Heart left ventricle (tissue), 13 donors: ENCODE measurements at regions not wholly inside any gene's neighbourhood (a gene's known extent, or its start where the extent isn't known, plus 50 kb on each side); places are given as distances from the start of the nearest gene placed in this dataset.

Experiments
- CTCF ChIP-seq, 12 donors: fragments of 200-600 bp; sonication (generic) in 4 of 12; IDR thresholded peaks; one replicate each; pipeline versions ENCODE4 v1.5.0 to v1.8.0; 2018 to 2022; ENCODE audit warnings: antibody characterized with exemption in 12 of 12, mild to moderate bottlenecking in 5 of 12
- POLR2A ChIP-seq, 2 donors: fragments of 450-650 bp; IDR thresholded peaks; one replicate each; pipeline ENCODE4 v1.6.1; 2017; ENCODE audit warnings: antibody characterized with exemption in 2 of 2, mild to moderate bottlenecking in 2 of 2, moderate library complexity in 2 of 2
- donor health status: ischemic (EF 13 %, LVEDD 7.1; RV severe dilation, severe dysfunction).
- donor health status: DM: no; HTN: yes; CAD: no.
- donor health status: DM: no; HTN: no; CAD: no.
- donor health status: ischemic (EF 25% LVEDD 6.9; RV normal size, moderate dysfunction).
- donor health status: ischemic (EF 25% LVEDD 5.7; RV mildly dilated, moderate dysfunction).
- donor health status: ischemic (EF 35%, LVEDD 5.7; RV mildly dilated, moderate dysfunction).
- donor health status: nonischemic (EF 11% LVEDD 7.7; RV severe dilation, severe dysfunction).
- donor health status: DM: yes; HTN: yes; CAD: no.
- donor health status: PGD.
- donor health status: ischemic (EF 29% LVEDD 5.4; RV normal size, mild dysfunction).
- donor health status: nonischemic (EF 23%, LVEDD 6.1; RV moderate dilation, normal function).

GRCh38 chr11:97351939-97352338 lies 962.1 kb downstream of the JRKL start:
- TF ChIP-seq POLR2A (IDR thresholded peaks at IDR 0.05) (no peak), CTCF (IDR thresholded peaks at IDR 0.05) (no peak)
